Kidney tubule cell (primary cell): ENCODE measurements at regions not wholly inside any gene's neighbourhood (a gene's known extent, or its start where the extent isn't known, plus 50 kb on each side); places are given as distances from the start of the nearest gene placed in this dataset.
"Not testable (repeated sequence)": the region's sequence is repeated elsewhere in the genome, so short reads cannot be mapped to it uniquely, and the experiment has no call there.

Source experiments
- DNase-seq: peaks from one replicate; pipeline ENCODE4 v3.0.0-alpha.2; 2018; ENCODE audit warnings: low spot score

- DNase-seq: no peak
These were observed 683.4 kb downstream of the GALC start for GRCh38 chr14:87309557-87309956.

DNA sequence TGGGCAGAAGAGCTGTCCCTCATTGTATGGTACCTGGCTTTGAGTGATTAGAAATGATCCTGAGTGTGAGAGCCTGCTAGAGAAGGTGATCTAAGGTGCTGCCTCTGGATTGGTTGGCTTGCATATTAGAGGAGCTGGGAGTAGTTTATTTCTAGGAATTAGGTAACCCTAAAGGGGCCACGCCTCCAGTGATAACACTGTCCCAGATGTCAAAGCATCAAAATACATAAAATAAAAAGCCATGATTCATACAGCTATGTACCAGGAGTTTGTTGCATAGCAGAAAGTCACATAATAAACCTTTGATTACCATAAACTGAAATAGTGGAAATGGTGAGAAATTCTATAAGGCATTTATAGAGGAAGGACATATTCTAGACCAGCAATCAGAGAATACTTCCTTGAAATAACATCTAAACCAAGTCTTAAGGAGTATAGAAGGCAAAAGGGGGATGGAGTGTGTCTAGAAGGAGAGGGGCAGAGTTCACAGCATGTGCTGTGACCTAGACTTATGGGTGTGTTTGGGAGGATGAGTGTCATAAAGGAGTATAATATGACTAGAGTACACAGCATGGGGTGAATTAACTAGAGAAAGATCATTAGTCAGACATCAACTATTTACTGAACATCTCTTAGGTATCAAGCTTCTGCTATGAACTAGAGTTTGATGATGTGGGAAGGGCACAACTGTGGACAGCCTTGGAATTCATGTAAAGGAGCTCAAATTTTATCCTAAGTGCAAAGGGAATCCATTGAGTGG, 686.4 kb downstream of the GALC start:
- no peak for DNase-seq

DNA sequence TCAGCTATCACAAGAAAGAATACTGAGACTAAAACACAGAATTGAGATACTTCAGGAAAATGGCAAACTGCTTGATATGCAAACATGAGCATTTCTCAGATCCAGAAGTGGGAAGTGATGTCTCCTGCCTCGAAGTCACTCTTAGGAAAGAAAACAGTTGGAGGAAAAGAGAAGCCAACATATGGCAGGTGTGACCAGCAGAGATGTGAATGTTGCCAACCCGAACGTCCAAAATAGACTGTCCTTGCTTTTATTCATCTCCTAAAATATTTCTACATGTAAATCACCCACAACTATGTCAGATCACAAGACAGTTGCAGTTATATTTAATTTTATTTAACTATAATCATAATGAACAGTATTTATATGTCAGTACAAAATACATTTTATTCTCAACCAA, 687.6 kb downstream of the GALC start:
- DNase-seq: no peak

DNA sequence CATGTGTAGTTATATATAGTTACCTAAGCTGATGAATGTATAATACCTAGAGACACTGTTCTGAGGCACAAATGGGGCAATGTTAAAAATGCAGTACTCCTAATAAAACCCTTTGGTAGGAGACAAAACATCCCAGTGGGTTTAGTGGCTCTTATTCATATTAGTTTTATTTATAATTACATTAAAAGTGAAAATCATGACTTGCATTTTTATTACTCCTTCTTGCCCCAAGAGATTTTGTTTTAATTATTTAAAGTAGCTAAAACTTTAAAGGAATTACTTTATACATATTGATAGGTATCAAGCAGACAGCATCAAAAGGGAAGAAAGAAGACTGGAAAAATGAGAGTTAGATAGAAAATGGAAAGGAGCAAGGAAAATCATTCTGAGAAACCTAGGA, 688.6 kb downstream of the GALC start:
- DNase-seq: no peak

DNA sequence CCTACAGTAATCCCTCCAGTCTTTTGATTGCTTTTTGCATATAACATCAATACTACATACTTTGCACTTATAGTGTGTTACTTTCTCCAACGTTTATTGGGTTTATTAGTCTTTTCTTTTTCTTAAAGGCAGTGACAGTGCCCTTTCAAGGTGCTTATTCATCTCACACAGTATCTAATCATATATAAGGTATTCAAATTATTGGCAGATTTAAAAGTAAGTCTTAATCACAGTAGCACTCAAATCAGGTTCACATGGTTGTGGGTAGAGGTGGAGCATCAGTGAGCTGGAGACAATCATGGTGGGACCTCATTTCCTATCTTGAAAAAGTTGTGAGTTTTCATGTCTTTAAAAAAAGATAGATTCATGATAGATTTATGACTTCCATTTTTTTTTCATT, 706.2 kb downstream of the GALC start:
- no peak for DNase-seq

GRCh38 chr14:87286191-87286590, 706.8 kb downstream of the GALC start:
- peak; percentile 23 for DNase-seq

- DNase-seq: peak; percentile 61
These were observed 707.5 kb downstream of the GALC start for GRCh38 chr14:87285506-87285905.

DNA sequence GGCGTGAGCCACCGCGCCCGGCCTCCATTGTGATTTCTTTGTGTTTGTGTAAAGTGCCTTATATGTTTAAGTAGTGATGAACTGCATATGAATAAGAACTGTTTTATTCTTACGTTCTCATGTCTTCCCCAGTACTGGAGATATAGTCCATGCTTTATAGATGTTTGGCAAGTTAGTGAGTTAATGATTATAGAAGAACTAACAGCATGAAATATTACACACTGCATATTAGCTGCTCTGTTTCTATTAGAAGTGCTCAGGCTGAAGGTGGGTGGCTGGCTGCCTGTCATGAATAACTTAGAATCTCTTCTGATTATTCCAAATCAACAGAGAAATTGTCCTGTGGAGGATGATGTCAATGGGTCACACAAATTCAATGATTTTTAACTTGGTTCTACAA, 709.4 kb downstream of the GALC start:
- no peak for DNase-seq

GRCh38 chr14:87282266-87282665, 710.7 kb downstream of the GALC start:
- no peak for DNase-seq

GRCh38 chr14:87278415-87278814, 714.6 kb downstream of the GALC start:
- DNase-seq: no peak

GRCh38 chr14:87271331-87271730, 721.7 kb downstream of the GALC start:
- no peak for DNase-seq

DNA sequence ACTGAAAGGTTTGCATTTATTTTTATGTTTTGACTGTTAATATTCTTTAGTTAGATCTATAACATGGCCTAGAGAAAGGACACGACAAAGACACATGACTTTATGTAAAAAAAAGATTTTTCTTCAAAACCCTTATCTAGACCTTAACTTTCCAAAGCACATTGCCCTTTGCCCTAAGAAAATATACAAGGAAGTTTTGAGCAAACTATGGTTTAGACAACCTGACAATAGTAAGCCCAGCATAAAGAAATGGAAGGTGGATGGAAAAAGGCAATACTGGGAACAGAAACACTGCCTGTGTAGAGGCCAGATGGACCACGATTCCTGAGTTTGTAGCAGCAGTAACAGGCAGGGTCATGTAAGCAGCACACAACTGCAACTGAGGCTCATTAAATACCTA, 724.0 kb downstream of the GALC start:
- DNase-seq: no peak

- no peak for DNase-seq
These were observed 728.2 kb downstream of the GALC start for GRCh38 chr14:87264796-87265195.

DNA sequence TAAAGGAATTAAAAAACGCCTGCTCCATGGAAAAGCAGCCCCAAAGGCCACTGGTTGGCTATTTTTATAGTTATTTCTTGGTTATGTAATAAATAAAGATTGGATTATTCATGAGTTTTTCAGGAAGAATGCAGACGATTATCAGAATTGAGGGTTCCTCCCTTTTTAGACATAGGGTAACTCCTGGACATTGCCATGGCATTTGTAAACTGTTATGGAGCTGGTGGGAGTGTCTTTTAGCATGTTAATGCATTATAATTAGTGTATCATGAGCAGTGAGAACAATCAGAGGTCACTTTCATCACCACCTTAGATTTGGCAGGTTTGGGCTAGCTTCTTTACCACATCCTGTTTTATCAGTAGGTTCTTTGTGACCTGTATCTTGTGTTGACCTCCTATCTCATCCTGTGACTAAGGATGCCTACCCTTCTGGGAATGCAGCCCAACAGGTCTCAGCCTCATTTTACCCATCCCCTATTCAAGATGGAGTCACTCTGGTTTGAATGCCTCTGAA, 728.7 kb downstream of the GALC start:
- DNase-seq: peak; percentile 9

DNA sequence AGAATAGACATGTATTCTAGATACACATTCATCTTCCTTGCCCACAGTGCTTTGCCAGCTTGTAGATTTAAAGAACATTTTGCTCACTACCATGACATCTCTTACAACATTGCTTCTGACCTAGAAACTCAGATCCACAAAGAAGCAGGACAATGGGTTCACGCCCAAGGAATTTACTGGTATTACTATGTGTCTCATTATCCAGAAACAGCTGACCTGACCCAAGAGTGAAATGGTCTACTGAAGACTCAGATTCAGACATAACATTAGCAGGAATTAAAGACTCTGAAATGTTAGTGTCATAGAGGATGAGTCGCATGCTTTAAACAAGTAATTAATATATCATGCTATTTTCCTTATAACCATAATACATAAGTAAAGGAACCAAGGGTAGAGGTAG, 731.4 kb downstream of the GALC start:
- no peak for DNase-seq

DNA sequence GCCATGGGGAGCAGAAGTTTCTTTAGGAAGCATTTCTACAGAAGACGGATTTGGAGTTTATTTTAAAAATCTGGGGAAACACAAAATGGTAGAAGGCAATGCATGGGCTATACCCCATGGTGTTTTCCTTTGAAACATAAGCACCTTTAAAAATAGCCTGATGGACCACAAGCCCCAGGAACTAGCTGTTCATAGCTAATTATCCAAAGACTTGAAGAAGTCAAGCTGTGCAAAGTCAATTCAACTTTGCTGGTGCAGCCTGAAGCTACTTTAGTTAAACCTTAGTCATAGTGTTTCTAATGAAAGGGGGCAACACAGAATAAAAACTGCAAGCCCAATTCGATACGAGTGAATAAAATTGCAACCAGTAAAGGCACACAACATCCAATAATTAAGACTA, 732.5 kb downstream of the GALC start:
- DNase-seq: no peak

- DNase-seq: no peak
These were observed 735.6 kb downstream of the GALC start for GRCh38 chr14:87257421-87257820.

- peak; percentile 30 for DNase-seq
These were observed 737.9 kb downstream of the GALC start for GRCh38 chr14:87255058-87255457.

- DNase-seq: no peak
These were observed 738.6 kb downstream of the GALC start for GRCh38 chr14:87254331-87254874.

DNA sequence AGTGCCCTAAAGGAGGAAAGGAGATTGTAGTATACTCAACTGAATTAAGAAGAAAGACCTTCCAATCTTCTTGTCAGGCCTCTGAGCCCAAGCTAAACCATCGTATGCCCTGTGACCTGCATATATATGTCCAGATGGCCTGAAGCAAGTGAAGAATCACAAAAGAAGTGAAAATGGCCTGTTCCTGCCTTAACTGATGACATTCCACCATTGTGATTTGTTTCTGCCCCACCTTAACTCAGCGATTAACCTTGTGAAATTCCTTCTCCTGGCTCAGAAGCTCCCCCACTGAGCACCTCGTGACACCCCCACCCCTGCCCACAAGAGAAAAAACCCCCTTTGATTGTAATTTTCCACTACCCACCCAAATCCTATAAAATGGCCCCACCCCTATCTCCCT, 739.2 kb downstream of the GALC start:
- DNase-seq: not testable (repeated sequence)

DNA sequence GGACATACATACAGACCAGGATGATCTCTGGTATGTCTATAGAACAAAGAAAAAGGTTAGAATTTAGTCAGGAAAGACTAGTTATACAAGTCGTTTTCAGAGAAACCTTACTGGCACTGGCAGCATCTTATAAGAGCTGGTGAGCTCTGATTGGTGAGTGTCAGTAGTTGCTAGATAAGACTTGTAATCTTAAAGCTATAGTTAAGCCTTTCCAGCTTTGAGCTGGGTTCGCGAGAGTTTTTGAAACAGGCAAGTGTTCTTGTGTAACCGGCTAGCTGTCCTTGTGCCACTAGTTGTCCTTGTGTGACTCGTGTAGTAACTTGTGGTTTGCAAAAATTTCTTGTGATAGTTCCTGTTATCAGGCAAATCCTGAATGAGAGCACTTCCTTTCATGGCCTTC, 740.9 kb downstream of the GALC start:
- DNase-seq: peak; percentile 34

DNA sequence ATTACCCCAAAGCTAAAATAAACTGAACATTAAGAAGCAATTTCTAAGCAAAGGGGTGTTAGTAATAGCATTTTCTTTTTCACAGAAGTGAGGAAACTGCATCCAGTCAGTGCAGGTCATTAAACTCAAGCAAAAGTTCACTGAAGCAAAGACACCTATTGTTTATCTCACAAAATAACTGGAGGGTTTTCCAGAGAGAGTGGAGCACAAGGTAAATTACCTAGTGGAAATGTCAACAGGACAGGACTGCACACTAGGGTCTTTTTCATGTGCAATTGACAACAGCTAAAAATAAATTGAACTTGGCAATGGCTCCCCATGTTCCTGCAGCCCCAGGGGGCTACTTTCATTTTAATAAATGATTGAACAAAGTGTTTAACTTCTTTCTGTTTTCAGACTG, 742.0 kb downstream of the GALC start:
- no peak for DNase-seq

DNA sequence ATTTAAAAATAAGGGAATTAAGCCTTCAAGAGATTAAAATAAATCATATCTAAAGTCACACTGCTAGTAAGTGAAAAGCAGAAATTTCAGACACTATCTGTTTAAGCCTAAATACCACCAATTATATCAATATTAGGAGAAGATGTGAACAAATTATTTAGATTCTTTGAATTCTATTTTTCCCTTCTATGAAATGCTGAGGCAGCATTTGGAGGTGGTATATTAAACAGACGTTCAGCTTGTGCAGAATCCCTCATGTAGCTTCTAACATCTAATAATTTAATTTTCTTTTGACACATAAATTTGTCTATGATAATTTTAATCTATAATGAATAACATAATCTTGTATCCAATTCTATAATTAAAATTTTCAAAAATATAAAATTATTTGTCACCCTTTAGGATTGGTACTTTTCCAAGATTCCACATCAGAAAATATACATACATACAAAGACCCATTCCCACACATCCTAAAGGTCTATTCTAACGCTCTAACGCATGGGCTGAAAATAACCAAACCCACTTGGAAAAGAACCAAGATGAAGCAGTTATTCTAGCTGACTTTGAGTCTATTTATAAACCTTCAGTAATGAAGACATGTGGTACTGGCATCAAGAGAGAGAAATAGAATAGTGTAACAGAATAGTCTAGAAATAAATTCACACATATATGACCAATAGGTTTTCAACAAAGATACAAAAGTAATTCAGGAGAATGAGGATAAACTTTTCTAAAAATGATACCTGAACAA, 751.8 kb downstream of the GALC start:
- DNase-seq: no peak
